ENCODE measurements at regions not wholly inside any gene's neighbourhood (a gene's known extent, or its start where the extent isn't known, plus 50 kb on each side); places are given as distances from the start of the nearest gene placed in this dataset.

- no peak for DNase-seq (ENCODE audit: low spot score)
- TF ChIP-seq CTCF (IDR thresholded peaks at IDR 0.05), result no peak
- TF ChIP-seq POLR2AphosphoS5 (IDR thresholded peaks at IDR 0.05), result no peak
- no peak for TF ChIP-seq POLR2A (IDR thresholded peaks at IDR 0.05)
- H3K27ac ChIP-seq, result no peak overlapping the region
- H3K4me1 ChIP-seq (replicated peaks), result no peaks in the 10 kb centered on the region
- no peak overlapping the region for H3K4me3 ChIP-seq
- no peaks in the 10 kb centered on the region for H3K36me3 ChIP-seq
- no peaks in the 10 kb centered on the region for H3K9me3 ChIP-seq
- no peaks in the 10 kb centered on the region for H3K27me3 ChIP-seq (replicated peaks; ENCODE audit: insufficient read depth)
- intact Hi-C loops (cut with DNase I), result no loop called here
Observed at GRCh38 chr5:53389093-53389492, 91.3 kb upstream of the FST start.

- Histone ChIP-seq H3K9me3 (no peaks in the 10 kb centered on the region), H3K27me3 (replicated peaks; ENCODE audit: insufficient read depth) (no peaks in the 10 kb centered on the region), H3K27ac (no peak overlapping the region), H3K4me3 (no peak overlapping the region), H3K36me3 (no peaks in the 10 kb centered on the region), H3K4me1 (replicated peaks) (no peaks in the 10 kb centered on the region)
- 82% methylated on average over 2 of the region's 2 CpGs for WGBS
- TF ChIP-seq CTCF (IDR thresholded peaks at IDR 0.05) (no peak), POLR2A (IDR thresholded peaks at IDR 0.05) (no peak), POLR2AphosphoS5 (IDR thresholded peaks at IDR 0.05) (no peak)
- DNase-seq (ENCODE audit: low spot score), result no peak
- intact Hi-C loops (cut with DNase I), result no loop called here
Observed at GRCh38 chr5:53392073-53392472, 88.4 kb upstream of the FST start.

- H3K4me1 ChIP-seq (replicated peaks), result no peaks in the 10 kb centered on the region
- H3K36me3 ChIP-seq, result no peaks in the 10 kb centered on the region
- intact Hi-C loops (cut with DNase I), result no loop called here
- H3K27me3 ChIP-seq (replicated peaks; ENCODE audit: insufficient read depth), result no peaks in the 10 kb centered on the region
- DNase-seq (ENCODE audit: low spot score), result no peak
- H3K27ac ChIP-seq, result no peak overlapping the region
- H3K4me3 ChIP-seq, result no peak overlapping the region
- no peaks in the 10 kb centered on the region for H3K9me3 ChIP-seq
- no peak for TF ChIP-seq POLR2A (IDR thresholded peaks at IDR 0.05)
- TF ChIP-seq POLR2AphosphoS5 (IDR thresholded peaks at IDR 0.05), result no peak
- TF ChIP-seq CTCF (IDR thresholded peaks at IDR 0.05), result no peak
Observed at GRCh38 chr5:53394808-53395207, 85.6 kb upstream of the FST start.

- H3K9me3 ChIP-seq, result no peaks in the 10 kb centered on the region
- TF ChIP-seq CTCF (IDR thresholded peaks at IDR 0.05), result no peak
- no peak for TF ChIP-seq POLR2A (IDR thresholded peaks at IDR 0.05)
- TF ChIP-seq POLR2AphosphoS5 (IDR thresholded peaks at IDR 0.05), result no peak
- WGBS, result 65% methylated on average over 5 of the region's 5 CpGs
- no peaks in the 10 kb centered on the region for H3K36me3 ChIP-seq
- H3K4me1 ChIP-seq (replicated peaks), result no peaks in the 10 kb centered on the region
- H3K27ac ChIP-seq, result no peak overlapping the region
- H3K27me3 ChIP-seq (replicated peaks; ENCODE audit: insufficient read depth), result no peaks in the 10 kb centered on the region
- DNase-seq (ENCODE audit: low spot score), result no peak
- intact Hi-C loops (cut with DNase I), result no loop called here
- no peak overlapping the region for H3K4me3 ChIP-seq
Observed at GRCh38 chr5:53397141-53397757, 83.2 kb upstream of the FST start.

GRCh38 chr5:53397845-53398244 is 82.6 kb upstream of the FST start:
- no peak for DNase-seq (ENCODE audit: low spot score)
- Histone ChIP-seq H3K9me3 (no peaks in the 10 kb centered on the region), H3K27ac (no peak overlapping the region), H3K4me3 (no peak overlapping the region), H3K4me1 (replicated peaks) (no peaks in the 10 kb centered on the region), H3K36me3 (no peaks in the 10 kb centered on the region), H3K27me3 (replicated peaks; ENCODE audit: insufficient read depth) (no peaks in the 10 kb centered on the region)
- WGBS, result 34% methylated on average over 2 of the region's 2 CpGs
- TF ChIP-seq POLR2AphosphoS5 (IDR thresholded peaks at IDR 0.05), result no peak
- no peak for TF ChIP-seq CTCF (IDR thresholded peaks at IDR 0.05)
- TF ChIP-seq POLR2A (IDR thresholded peaks at IDR 0.05), result no peak
- intact Hi-C loops (cut with DNase I), result no loop called here

All from prostate gland (tissue), 2 donors.